ENCODE measurements at regions not wholly inside any gene's neighbourhood (a gene's known extent, or its start where the extent isn't known, plus 50 kb on each side); places are given as distances from the start of the nearest gene placed in this dataset.

DNA sequence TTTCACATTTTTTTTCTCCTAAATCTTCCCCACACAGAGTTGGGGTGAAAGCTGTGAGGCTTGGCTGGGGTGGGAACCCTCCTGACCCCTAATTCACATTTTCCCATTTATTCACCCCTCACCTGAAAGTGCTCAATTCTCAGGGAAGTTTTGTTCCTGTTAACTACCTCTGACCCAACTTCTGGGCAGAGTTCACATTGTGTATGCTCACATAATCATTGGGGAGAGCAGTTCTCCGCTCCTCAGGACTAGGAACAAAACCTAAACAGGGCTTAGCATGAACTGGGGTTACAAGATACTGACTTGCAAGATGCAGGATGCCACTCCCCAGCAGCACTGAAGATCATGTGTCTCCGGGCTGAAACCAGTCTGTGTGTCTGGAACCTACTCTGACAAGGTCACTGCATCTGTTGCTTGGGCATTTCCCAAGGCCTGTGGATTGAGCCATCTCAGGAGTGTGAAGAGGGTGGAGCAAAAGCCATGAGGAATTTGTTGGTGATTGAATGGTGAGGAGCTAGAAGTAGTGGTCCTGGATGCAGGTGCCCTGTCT, 258.1 kb upstream of the IGFBP3 start:
- Histone ChIP-seq H3K27me3 (ENCODE audit: control insufficient read depth, insufficient read depth, low read length, poor library complexity, severe bottlenecking) (no peaks in the 10 kb centered on the region), H3K36me3 (ENCODE audit: control insufficient read depth, insufficient read depth, low read length) (no peaks in the 10 kb centered on the region), H3K9me3 (ENCODE audit: control insufficient read depth, low read length) (no peaks in the 10 kb centered on the region), H3K4me3 (ENCODE audit: insufficient read depth, low read depth, low read length) (no peak overlapping the region), H3K27ac (ENCODE audit: insufficient read depth, low read depth, low read length, poor library complexity, severe bottlenecking) (no peak overlapping the region), H3K4me1 (ENCODE audit: control insufficient read depth, insufficient read depth, low read length) (no peaks in the 10 kb centered on the region)
- WGBS, 2 experiments = 92 to 96% methylated on average over 2 of the region's 2 CpGs

GRCh38 chr7:46178661-46179060, 257.6 kb upstream of the IGFBP3 start:
- Histone ChIP-seq H3K27ac (ENCODE audit: insufficient read depth, low read depth, low read length, poor library complexity, severe bottlenecking) (no peak overlapping the region), H3K4me3 (ENCODE audit: insufficient read depth, low read depth, low read length) (no peak overlapping the region), H3K4me1 (ENCODE audit: control insufficient read depth, insufficient read depth, low read length) (no peaks in the 10 kb centered on the region), H3K27me3 (ENCODE audit: control insufficient read depth, insufficient read depth, low read length, poor library complexity, severe bottlenecking) (no peaks in the 10 kb centered on the region), H3K9me3 (ENCODE audit: control insufficient read depth, low read length) (no peaks in the 10 kb centered on the region), H3K36me3 (ENCODE audit: control insufficient read depth, insufficient read depth, low read length) (no peaks in the 10 kb centered on the region)

GRCh38 chr7:46177821-46178220, 256.7 kb upstream of the IGFBP3 start:
- H3K4me3 ChIP-seq (ENCODE audit: insufficient read depth, low read depth, low read length) = no peak overlapping the region
- WGBS, 2 experiments = 91 to 93% methylated on average over 2 of the region's 2 CpGs
- no peaks in the 10 kb centered on the region for H3K4me1 ChIP-seq (ENCODE audit: control insufficient read depth, insufficient read depth, low read length)
- H3K36me3 ChIP-seq (ENCODE audit: control insufficient read depth, insufficient read depth, low read length) = no peaks in the 10 kb centered on the region
- no peak overlapping the region for H3K27ac ChIP-seq (ENCODE audit: insufficient read depth, low read depth, low read length, poor library complexity, severe bottlenecking)
- no peaks in the 10 kb centered on the region for H3K27me3 ChIP-seq (ENCODE audit: control insufficient read depth, insufficient read depth, low read length, poor library complexity, severe bottlenecking)
- no peaks in the 10 kb centered on the region for H3K9me3 ChIP-seq (ENCODE audit: control insufficient read depth, low read length)

DNA sequence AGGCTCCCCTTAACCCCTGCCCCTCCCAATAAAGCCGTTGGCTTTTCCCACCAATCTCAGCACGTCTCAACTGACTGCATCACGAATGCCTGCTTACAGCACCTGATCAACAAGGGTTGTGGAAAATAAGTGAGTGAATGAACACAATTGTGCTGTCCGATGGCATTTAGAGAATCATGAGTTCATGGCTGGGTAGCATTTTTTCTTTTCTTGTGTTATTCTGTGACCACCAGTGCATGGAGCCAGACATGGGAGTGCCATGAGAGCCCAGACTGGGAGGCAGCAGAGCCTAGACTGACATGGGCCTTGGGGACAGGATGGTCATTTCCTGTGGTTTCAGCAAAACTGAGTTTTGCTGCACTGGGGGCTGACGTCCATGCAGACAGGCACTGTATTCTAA, 254.1 kb upstream of the IGFBP3 start:
- H3K4me3 ChIP-seq (ENCODE audit: insufficient read depth, low read depth, low read length) = no peak overlapping the region
- H3K4me1 ChIP-seq (ENCODE audit: control insufficient read depth, insufficient read depth, low read length) = no peaks in the 10 kb centered on the region
- no peaks in the 10 kb centered on the region for H3K27me3 ChIP-seq (ENCODE audit: control insufficient read depth, insufficient read depth, low read length, poor library complexity, severe bottlenecking)
- H3K27ac ChIP-seq (ENCODE audit: insufficient read depth, low read depth, low read length, poor library complexity, severe bottlenecking) = no peak overlapping the region
- H3K36me3 ChIP-seq (ENCODE audit: control insufficient read depth, insufficient read depth, low read length) = no peaks in the 10 kb centered on the region
- WGBS, 2 experiments = 93 to 95% methylated on average over 5 of the region's 5 CpGs
- H3K9me3 ChIP-seq (ENCODE audit: control insufficient read depth, low read length) = no peaks in the 10 kb centered on the region

- Histone ChIP-seq H3K27ac (ENCODE audit: insufficient read depth, low read depth, low read length, poor library complexity, severe bottlenecking) (no peak overlapping the region), H3K9me3 (ENCODE audit: control insufficient read depth, low read length) (no peaks in the 10 kb centered on the region), H3K4me3 (ENCODE audit: insufficient read depth, low read depth, low read length) (no peak overlapping the region), H3K27me3 (ENCODE audit: control insufficient read depth, insufficient read depth, low read length, poor library complexity, severe bottlenecking) (no peaks in the 10 kb centered on the region), H3K4me1 (ENCODE audit: control insufficient read depth, insufficient read depth, low read length) (no peaks in the 10 kb centered on the region), H3K36me3 (ENCODE audit: control insufficient read depth, insufficient read depth, low read length) (no peaks in the 10 kb centered on the region)
- whole genome bisulfite sequencing, 2 experiments = 65 to 73% methylated on average over 2 of the region's 2 CpGs
Measured at GRCh38 chr7:46174196-46174580, 253.1 kb upstream of the IGFBP3 start.

DNA sequence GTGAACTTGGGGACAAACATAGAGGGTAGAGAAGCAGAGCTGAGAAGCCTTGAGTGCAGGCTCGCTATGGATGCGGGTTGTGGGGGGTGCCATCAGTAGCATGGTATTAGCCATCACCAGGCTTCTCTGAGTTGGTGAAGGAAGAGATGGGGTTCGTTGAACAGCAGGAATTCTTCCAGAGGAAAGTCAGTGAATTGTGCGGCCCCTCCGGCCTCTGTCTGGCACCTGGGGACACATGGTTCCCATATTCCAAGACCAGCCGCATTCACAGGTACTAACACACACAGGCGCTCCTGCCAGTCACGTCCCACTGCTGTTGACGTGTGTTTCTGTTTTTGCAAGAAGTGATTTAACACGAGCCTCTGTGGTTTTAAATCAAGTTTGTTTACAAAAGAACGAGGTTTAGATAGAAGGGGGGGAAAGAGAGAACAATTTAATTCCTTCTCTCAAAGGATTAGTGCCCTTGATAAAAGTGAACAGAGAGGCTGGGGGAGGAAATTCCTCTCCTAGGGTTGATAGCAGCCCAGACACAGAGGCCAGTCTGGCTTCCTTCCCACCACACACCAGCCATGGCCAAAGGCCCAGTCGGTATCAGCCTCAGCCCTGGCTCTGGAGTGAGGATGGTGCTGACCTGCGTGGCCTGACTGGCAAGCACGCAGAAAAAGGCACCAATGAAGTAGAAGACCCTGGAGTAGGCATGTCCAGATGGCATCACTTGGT, 252.6 kb upstream of the IGFBP3 start:
- no peaks in the 10 kb centered on the region for H3K27me3 ChIP-seq (ENCODE audit: control insufficient read depth, insufficient read depth, low read length, poor library complexity, severe bottlenecking)
- 93 to 94% methylated on average over 14 of the region's 14 CpGs for WGBS, 2 experiments
- no peaks in the 10 kb centered on the region for H3K36me3 ChIP-seq (ENCODE audit: control insufficient read depth, insufficient read depth, low read length)
- no peaks in the 10 kb centered on the region for H3K4me1 ChIP-seq (ENCODE audit: control insufficient read depth, insufficient read depth, low read length)
- H3K4me3 ChIP-seq (ENCODE audit: insufficient read depth, low read depth, low read length) = no peak overlapping the region
- no peak overlapping the region for H3K27ac ChIP-seq (ENCODE audit: insufficient read depth, low read depth, low read length, poor library complexity, severe bottlenecking)
- H3K9me3 ChIP-seq (ENCODE audit: control insufficient read depth, low read length) = no peaks in the 10 kb centered on the region

GRCh38 chr7:46170792-46171191, 249.7 kb upstream of the IGFBP3 start:
- 100% methylated on average over 1 of the region's 1 CpG; no CpG with 5 or more reads in 1 of the 2 experiments for WGBS, 2 experiments
- H3K9me3 ChIP-seq (ENCODE audit: control insufficient read depth, low read length) = no peaks in the 10 kb centered on the region

DNA sequence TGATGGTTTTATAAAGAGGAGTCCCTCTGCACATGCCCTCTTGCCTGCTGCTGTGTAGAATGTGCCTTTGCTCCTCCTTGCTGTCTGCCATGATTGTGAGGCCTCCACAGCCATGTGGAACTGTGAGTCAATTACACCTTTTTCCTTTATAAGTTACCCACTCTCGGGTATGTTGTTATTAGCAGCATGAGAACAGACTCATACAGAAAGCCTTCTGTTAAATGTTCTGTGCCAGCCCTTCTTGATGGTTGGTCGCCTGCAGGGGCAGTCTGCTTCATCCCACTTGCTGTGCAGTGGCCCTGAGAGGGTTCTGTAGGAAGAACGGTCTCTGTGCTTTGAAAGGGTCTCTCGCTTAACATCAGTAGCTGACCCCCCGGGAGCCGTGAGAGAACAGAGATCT, 248.9 kb upstream of the IGFBP3 start:
- H3K27ac ChIP-seq (ENCODE audit: insufficient read depth, low read depth, low read length, poor library complexity, severe bottlenecking) = no peak overlapping the region
- H3K4me3 ChIP-seq (ENCODE audit: insufficient read depth, low read depth, low read length) = no peak overlapping the region
- 89 to 92% methylated on average over 6 of the region's 6 CpGs for WGBS, 2 experiments
- H3K9me3 ChIP-seq (ENCODE audit: control insufficient read depth, low read length) = no peaks in the 10 kb centered on the region
- H3K4me1 ChIP-seq (ENCODE audit: control insufficient read depth, insufficient read depth, low read length) = no peaks in the 10 kb centered on the region
- H3K27me3 ChIP-seq (ENCODE audit: control insufficient read depth, insufficient read depth, low read length, poor library complexity, severe bottlenecking) = no peaks in the 10 kb centered on the region
- H3K36me3 ChIP-seq (ENCODE audit: control insufficient read depth, insufficient read depth, low read length) = no peaks in the 10 kb centered on the region

More at GRCh38 chr7:46170792-46171191, 249.7 kb upstream of the IGFBP3 start:
- Histone ChIP-seq H3K4me1 (ENCODE audit: control insufficient read depth, insufficient read depth, low read length) (no peaks in the 10 kb centered on the region), H3K36me3 (ENCODE audit: control insufficient read depth, insufficient read depth, low read length) (no peaks in the 10 kb centered on the region), H3K27ac (ENCODE audit: insufficient read depth, low read depth, low read length, poor library complexity, severe bottlenecking) (no peak overlapping the region), H3K4me3 (ENCODE audit: insufficient read depth, low read depth, low read length) (no peak overlapping the region), H3K27me3 (ENCODE audit: control insufficient read depth, insufficient read depth, low read length, poor library complexity, severe bottlenecking) (no peaks in the 10 kb centered on the region)

GRCh38 chr7:46169384-46169755, 248.3 kb upstream of the IGFBP3 start:
- H3K4me1 ChIP-seq (ENCODE audit: control insufficient read depth, insufficient read depth, low read length) = no peaks in the 10 kb centered on the region
- 79 to 90% methylated on average over 1 of the region's 1 CpG for WGBS, 2 experiments

GRCh38 chr7:46168671-46169383, 247.8 kb upstream of the IGFBP3 start:
- WGBS, 2 experiments = 90 to 91% methylated on average over 11 of the region's 11 CpGs
- H3K4me1 ChIP-seq (ENCODE audit: control insufficient read depth, insufficient read depth, low read length) = no peaks in the 10 kb centered on the region
- no peak overlapping the region for H3K4me3 ChIP-seq (ENCODE audit: insufficient read depth, low read depth, low read length)
- no peaks in the 10 kb centered on the region for H3K27me3 ChIP-seq (ENCODE audit: control insufficient read depth, insufficient read depth, low read length, poor library complexity, severe bottlenecking)
- H3K9me3 ChIP-seq (ENCODE audit: control insufficient read depth, low read length) = no peaks in the 10 kb centered on the region
- H3K27ac ChIP-seq (ENCODE audit: insufficient read depth, low read depth, low read length, poor library complexity, severe bottlenecking) = no peak overlapping the region
- H3K36me3 ChIP-seq (ENCODE audit: control insufficient read depth, insufficient read depth, low read length) = no peaks in the 10 kb centered on the region

More at GRCh38 chr7:46169384-46169755, 248.3 kb upstream of the IGFBP3 start:
- Histone ChIP-seq H3K36me3 (ENCODE audit: control insufficient read depth, insufficient read depth, low read length) (no peaks in the 10 kb centered on the region), H3K27me3 (ENCODE audit: control insufficient read depth, insufficient read depth, low read length, poor library complexity, severe bottlenecking) (no peaks in the 10 kb centered on the region), H3K4me3 (ENCODE audit: insufficient read depth, low read depth, low read length) (no peak overlapping the region), H3K9me3 (ENCODE audit: control insufficient read depth, low read length) (no peaks in the 10 kb centered on the region), H3K27ac (ENCODE audit: insufficient read depth, low read depth, low read length, poor library complexity, severe bottlenecking) (no peak overlapping the region)
